IPS DF 6.9 (cell line): ENCODE measurements at regions not wholly inside any gene's neighbourhood (a gene's known extent, or its start where the extent isn't known, plus 50 kb on each side); places are given as distances from the start of the nearest gene placed in this dataset.
A peak's percentile ranks its signal among the peaks of the same experiment; 100 is the strongest.
"Not testable (repeated sequence)": the region's sequence is repeated elsewhere in the genome, so short reads cannot be mapped to it uniquely, and the experiment has no call there.

ENCODE experiments used
- DNase-seq: peaks from one replicate; pipeline ENCODE4 v3.0.0-alpha.2; 2013; ENCODE audit warnings: low read depth, low spot score
- H3K27ac ChIP-seq: one replicate; pipeline ENCODE4 v1.5.1; 2013; ENCODE audit warnings: low read length, control low read depth
- H3K27me3 ChIP-seq: 2 replicates; pipeline ENCODE4 v1.6.1; 2013; ENCODE audit warnings: mild to moderate bottlenecking, low read length; ENCODE audit not compliant: control insufficient read depth, insufficient read depth
- H3K36me3 ChIP-seq: 2 replicates; pipeline ENCODE4 v1.6.1; 2013; ENCODE audit warnings: low read length; ENCODE audit not compliant: control insufficient read depth, insufficient read depth
- H3K4me1 ChIP-seq: 2 replicates; pipeline ENCODE4 v1.6.1; 2013; ENCODE audit warnings: low read length; ENCODE audit not compliant: control insufficient read depth, insufficient read depth
- H3K4me3 ChIP-seq: 2 replicates; pipeline ENCODE4 v1.5.1; 2013; ENCODE audit warnings: mild to moderate bottlenecking, low read length
- H3K9me3 ChIP-seq: 2 replicates; pipeline ENCODE4 v1.6.1; 2013; ENCODE audit warnings: low read length, inconsistent platforms; ENCODE audit not compliant: control insufficient read depth, insufficient read depth
- WGBS: extraction: QIAGEN DNeasy Blood & Tissue Kit; methylation state at CpG from one replicate; pipeline ENCODE4 v1.1.7; 2013; ENCODE audit warnings: mixed read lengths, missing lambda C conversion rate; ENCODE audit not compliant: insufficient read length, insufficient coverage; 5-methylcytosine and 5-hydroxymethylcytosine counted together

DNA sequence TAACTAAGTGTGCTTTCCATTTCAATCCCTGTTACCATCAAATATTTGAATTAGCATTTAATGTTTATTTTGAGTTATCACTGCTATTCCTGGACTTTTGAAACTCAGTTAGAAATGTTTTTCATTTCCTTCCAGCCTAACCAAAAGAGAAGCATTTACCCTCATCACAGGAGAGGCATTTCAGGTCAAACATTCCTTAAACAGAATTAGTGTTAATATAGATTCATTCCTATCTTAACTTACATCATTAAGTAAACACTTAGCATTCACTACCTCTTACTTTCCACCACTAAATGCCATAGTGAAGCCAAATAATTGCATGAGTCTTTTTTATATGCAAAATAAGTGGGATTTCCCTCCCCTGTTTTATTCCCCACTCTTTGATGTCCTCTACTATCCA, 136.6 kb upstream of the OR13F1 start:
- DNase-seq, result no peak

DNA sequence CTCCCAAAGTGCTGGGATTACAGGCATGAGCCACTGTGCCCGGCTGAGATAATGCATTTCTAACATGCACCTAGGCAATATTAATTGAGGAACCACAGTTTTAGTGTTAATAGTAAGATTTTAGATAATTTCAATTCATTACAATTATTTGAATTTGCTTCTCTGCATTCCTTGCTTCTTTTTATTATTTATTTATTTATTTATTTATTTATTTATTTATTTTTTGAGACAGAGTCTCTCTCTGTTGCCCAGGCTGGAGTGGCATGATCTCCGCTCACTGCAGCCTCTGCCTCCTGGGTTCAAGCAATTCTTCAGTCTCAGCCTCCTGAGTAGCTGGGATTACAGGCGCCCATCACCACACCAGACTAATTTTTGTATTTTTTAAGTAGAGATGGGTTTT, 135.7 kb upstream of the OR13F1 start:
- WGBS, result no CpG with 5 or more reads among the region's 3 CpGs
- not testable (repeated sequence) for H3K36me3 ChIP-seq, DNase-seq, H3K27ac ChIP-seq, H3K9me3 ChIP-seq, H3K27me3 ChIP-seq, H3K4me1 ChIP-seq, H3K4me3 ChIP-seq

More for the DNA sequence above, 136.6 kb upstream of the OR13F1 start:
- Histone ChIP-seq H3K9me3 (no peaks in the 10 kb centered on the region), H3K4me3 (no peak overlapping the region), H3K27ac (no peak overlapping the region), H3K27me3 (no peaks in the 10 kb centered on the region), H3K36me3 (no peaks in the 10 kb centered on the region; the same call in 1 of the 2 replicates), H3K4me1 (no peaks in the 10 kb centered on the region)

DNA sequence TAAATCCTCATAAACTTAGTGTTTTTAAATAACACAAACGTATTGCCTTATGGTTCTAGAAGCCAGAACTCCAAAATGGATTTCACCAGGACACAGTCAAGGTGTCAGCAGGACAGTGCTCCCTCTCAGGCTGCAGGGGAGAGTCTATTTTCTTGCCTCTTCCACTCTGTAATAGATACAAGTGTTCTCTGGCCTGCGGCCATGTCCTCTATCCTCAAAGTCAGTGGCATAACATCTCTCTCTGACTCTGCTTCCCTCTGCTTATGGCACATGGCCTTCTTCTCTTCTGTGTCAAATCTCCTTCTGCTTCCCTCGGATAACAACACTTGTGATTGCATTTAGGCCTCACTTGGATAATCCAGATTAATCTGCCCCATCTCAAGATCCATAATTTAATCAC, 129.4 kb upstream of the OR13F1 start:
- Histone ChIP-seq H3K27ac (no peak overlapping the region), H3K9me3 (no peaks in the 10 kb centered on the region), H3K4me1 (no peaks in the 10 kb centered on the region), H3K27me3 (no peaks in the 10 kb centered on the region), H3K4me3 (no peak overlapping the region), H3K36me3 (no peaks in the 10 kb centered on the region)
- no CpG with 5 or more reads among the region's 3 CpGs for WGBS
- DNase-seq, result no peak

DNA sequence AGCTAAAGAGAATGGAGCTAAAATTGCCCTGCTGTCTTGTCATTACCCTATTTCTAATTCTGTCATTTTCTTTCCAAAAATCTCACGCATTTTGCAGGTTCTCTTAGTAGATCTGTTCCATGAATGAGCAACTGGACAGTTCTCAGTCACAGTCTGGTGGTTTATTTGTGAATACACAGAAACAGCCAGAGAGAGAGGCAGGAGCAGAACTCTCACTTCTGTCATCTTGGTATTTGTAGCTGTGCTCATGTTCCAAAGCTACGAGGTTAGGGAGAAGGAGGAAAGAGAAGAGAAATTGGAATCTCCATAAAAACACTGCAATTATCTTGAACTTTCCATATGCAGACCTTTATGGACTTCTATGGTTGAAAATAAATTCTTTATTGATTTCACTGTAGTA, 118.0 kb upstream of the OR13F1 start:
- Histone ChIP-seq H3K4me1 (no peaks in the 10 kb centered on the region), H3K27ac (no peak overlapping the region), H3K36me3 (no peaks in the 10 kb centered on the region), H3K9me3 (no peaks in the 10 kb centered on the region), H3K4me3 (no peak overlapping the region), H3K27me3 (no peaks in the 10 kb centered on the region)
- no peak for DNase-seq
- no CpG with 5 or more reads among the region's 2 CpGs for WGBS

DNA sequence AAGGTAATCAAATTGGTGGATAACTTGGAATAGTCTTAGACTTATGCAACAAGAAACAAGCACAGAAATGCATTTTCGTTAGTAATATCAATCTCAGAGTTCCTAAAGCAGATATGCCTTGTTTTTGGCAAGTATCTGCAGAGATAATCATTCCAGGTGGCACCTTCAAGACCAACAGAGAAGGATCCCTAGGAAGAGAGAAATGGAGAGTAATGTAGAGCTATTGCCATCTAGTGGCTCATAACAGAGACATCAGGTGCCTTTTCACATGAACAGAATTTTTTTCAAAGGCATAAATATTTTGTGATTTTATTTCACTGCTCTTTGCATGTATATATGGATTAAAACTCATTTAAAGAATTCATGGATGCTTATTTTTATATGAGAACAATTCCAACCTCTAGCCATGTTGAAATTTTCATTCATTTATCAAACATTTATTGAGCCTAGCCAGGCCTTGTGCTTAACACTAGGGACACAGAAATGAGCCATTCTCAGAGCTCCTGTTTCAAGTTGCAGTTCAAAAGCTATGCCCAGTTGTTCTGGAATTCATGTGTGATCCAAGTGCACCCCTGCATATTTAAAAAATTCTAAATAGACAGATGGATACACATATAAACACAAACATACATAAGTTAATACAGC, 117.5 kb upstream of the OR13F1 start:
- H3K27ac ChIP-seq, result no peak overlapping the region
- DNase-seq, result peak; percentile 13
- no peaks in the 10 kb centered on the region for H3K27me3 ChIP-seq
- no peak overlapping the region for H3K4me3 ChIP-seq
- H3K36me3 ChIP-seq, result no peaks in the 10 kb centered on the region
- H3K4me1 ChIP-seq, result no peaks in the 10 kb centered on the region
- no peaks in the 10 kb centered on the region for H3K9me3 ChIP-seq
- WGBS, result no CpG with 5 or more reads among the region's 1 CpG

DNA sequence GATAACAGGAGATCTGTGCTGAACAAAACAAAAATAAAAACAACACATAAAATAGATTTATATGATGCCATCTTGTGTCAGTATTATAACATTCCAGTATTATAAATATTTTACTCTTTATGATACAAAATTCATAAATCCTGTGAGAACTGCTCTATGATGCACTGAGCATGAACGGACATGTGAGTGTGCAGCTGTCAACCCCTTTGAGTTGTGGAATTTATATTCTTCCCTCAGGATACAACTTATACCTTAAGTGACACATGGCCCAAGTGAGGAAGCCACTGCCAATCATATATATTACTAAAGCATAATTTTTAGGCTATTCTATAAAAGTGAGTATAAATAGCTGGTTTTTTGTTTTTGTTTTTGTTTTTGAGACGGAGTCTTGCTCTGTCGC, 116.0 kb upstream of the OR13F1 start:
- Histone ChIP-seq H3K36me3 (no peaks in the 10 kb centered on the region), H3K9me3 (no peaks in the 10 kb centered on the region), H3K4me3 (no peak overlapping the region), H3K4me1 (no peaks in the 10 kb centered on the region), H3K27ac (no peak overlapping the region), H3K27me3 (no peaks in the 10 kb centered on the region)
- WGBS, result no CpG with 5 or more reads among the region's 3 CpGs
- no peak for DNase-seq

DNA sequence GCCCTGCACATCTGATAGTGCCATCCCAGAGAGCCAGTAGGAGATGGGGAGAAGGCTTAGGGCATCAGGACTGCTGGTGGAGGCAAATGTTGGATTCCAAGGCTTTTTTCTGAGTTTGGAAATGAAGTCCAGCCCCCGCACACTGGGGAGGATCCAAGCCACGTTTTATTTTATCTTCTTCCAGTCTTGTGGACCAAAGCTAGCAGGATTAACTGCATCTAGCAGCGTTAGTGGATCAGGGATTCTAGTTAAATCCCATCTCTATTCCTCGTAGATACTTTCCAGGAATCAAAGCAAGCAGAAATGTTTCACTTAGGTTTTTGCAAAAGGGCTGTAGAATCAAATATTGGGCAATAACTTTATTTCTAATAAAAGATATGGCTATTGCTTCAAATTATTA, 114.7 kb upstream of the OR13F1 start:
- no peaks in the 10 kb centered on the region for H3K27me3 ChIP-seq
- WGBS, result no CpG with 5 or more reads among the region's 4 CpGs

DNA sequence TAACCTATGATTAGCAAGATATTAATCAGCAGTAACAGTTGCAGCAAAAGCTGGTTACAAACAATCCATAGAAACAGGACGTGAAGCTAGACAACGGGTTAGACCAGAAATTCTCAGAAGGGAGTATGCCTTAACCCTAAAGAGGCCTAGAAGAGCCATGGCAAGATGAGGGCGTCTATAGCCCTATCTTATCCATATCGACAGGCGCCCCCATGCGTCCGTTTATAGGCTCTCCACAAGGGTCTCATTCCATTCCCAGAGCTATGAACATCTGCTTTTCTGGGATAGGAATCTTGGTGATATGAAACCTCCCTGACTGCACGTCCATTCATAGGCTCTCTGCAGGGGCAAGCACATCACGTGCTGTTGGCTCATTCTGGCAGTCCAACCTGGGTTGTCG, 109.2 kb upstream of the OR13F1 start:
- WGBS, result no CpG with 5 or more reads among the region's 10 CpGs
- not testable (repeated sequence) for H3K9me3 ChIP-seq, H3K4me3 ChIP-seq, H3K27me3 ChIP-seq, H3K4me1 ChIP-seq, H3K36me3 ChIP-seq, H3K27ac ChIP-seq
- peak; percentile 9 for DNase-seq

More for the DNA sequence above, 114.7 kb upstream of the OR13F1 start:
- DNase-seq, result no peak
- Histone ChIP-seq H3K4me3 (no peak overlapping the region), H3K4me1 (no peaks in the 10 kb centered on the region), H3K9me3 (no peaks in the 10 kb centered on the region), H3K36me3 (no peaks in the 10 kb centered on the region), H3K27ac (no peak overlapping the region)

DNA sequence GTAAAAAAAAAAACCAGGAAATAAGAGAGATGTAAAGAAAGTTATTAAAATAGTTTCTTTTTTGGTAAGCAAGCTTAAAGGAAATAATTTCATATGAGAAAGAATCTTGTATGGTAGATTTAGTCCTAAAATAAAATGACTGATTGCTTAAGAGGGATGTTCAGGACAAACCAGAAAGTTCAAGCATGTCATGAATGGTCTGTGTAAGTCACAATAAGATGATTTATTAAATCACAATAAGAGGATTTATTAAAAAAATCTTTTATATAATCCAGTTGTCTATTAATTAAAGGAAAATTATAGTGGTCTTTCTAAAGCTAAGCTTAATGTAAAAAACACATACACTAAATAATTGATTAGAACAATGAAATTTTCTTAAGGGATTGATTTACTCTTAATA, 91.8 kb upstream of the OR13F1 start:
- no peak overlapping the region for H3K27ac ChIP-seq
- H3K4me3 ChIP-seq, result no peak overlapping the region
- peak; percentile 7 for DNase-seq
- peaks cover 2% of the 10 kb centered on the region; the same call in 1 of the 2 replicates for H3K9me3 ChIP-seq
- no peaks in the 10 kb centered on the region for H3K36me3 ChIP-seq
- no peaks in the 10 kb centered on the region for H3K4me1 ChIP-seq
- no peaks in the 10 kb centered on the region for H3K27me3 ChIP-seq

DNA sequence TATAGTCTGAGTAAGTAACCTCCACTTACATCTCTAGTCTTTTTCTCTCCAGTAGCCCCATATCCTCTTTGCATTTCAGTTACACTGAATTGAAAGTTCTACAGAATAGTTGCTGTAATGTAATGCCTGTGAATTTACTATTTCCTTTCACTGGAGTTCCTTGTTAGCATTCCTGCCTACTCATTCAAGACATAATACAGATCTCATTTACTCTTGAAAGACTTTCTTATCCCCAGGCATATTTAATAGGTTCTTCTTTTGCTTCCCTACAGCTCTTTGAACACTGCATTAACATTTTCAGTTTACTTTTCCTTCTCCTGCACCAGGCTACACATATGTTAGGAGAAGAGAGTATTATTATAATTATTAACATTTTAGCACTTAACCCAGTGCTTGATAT, 87.6 kb upstream of the OR13F1 start:
- Histone ChIP-seq H3K4me1 (no peaks in the 10 kb centered on the region), H3K27ac (no peak overlapping the region), H3K36me3 (no peaks in the 10 kb centered on the region), H3K27me3 (no peaks in the 10 kb centered on the region), H3K9me3 (no peaks in the 10 kb centered on the region; the same call in 1 of the 2 replicates), H3K4me3 (no peak overlapping the region)
- no peak for DNase-seq

DNA sequence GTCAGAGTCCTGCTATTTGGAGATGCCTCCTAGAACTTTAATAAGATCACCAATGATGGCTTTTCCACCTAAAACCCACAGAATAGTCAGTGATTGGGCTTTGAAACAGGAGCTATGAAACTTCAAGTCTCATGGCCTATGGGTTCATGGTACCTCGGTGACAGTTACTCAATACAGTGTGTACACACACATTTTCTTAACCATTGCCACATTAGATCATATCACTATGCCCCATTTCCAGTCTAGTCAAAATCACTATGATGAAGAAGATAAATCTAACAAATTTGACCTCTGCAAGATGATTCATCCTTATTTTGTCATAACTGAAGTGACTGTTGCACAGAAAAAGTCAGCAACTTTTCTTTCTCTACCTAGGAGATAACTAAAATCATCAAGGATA, 86.8 kb upstream of the OR13F1 start:
- Histone ChIP-seq H3K36me3 (no peaks in the 10 kb centered on the region), H3K27ac (no peak overlapping the region), H3K4me3 (no peak overlapping the region), H3K27me3 (no peaks in the 10 kb centered on the region), H3K9me3 (no peaks in the 10 kb centered on the region; the same call in 1 of the 2 replicates), H3K4me1 (no peaks in the 10 kb centered on the region)
- no CpG with 5 or more reads among the region's 1 CpG for WGBS
- DNase-seq, result no peak
